HL-60 (cell line): ENCODE measurements at regions not wholly inside any gene's neighbourhood (a gene's known extent, or its start where the extent isn't known, plus 50 kb on each side); places are given as distances from the start of the nearest gene placed in this dataset.

Source experiments
- DNase-seq, 2 experiments: peaks; one replicate each; pipeline ENCODE4 v3.0.0-alpha.2; 2010 to 2020; ENCODE audit warnings: low read depth in 1 of 2, low spot score in 1 of 2
- H3K27ac ChIP-seq: fragments of 250-450 bp; sonication (Bioruptor Pico); replicated peaks from 2 replicates; pipeline ENCODE4 v1.5.1; 2020; ENCODE audit warnings: mild to moderate bottlenecking, moderate library complexity
- H3K27me3 ChIP-seq: fragments of 250-450 bp; sonication (Bioruptor Pico); 2 replicates; pipeline ENCODE4 v1.5.1; 2021; ENCODE audit warnings: mild to moderate bottlenecking, moderate library complexity; ENCODE audit not compliant: insufficient read depth, poor library complexity, severe bottlenecking
- H3K4me3 ChIP-seq: replicated peaks from 2 replicates; pipeline ENCODE4 v1.5.1; 2011; ENCODE audit warnings: mild to moderate bottlenecking, control low read depth, low read length; ENCODE audit not compliant: insufficient read depth
- CTCF ChIP-seq: IDR thresholded peaks from one replicate; pipeline ENCODE4 v1.5.1; 2011; ENCODE audit warnings: low read length, control low read depth, inconsistent platforms; ENCODE audit not compliant: insufficient read depth
- GABPA ChIP-seq: IDR thresholded peaks from 2 replicates; pipeline ENCODE4 v1.6.1; 2012; ENCODE audit warnings: low read depth
- POLR2AphosphoS5 ChIP-seq: IDR thresholded peaks from 2 replicates; pipeline ENCODE4 v1.6.1; 2012; ENCODE audit warnings: low read depth
- REST ChIP-seq: IDR thresholded peaks from 2 replicates; pipeline ENCODE4 v1.6.1; 2012; ENCODE audit warnings: low read depth; ENCODE audit not compliant: insufficient replicate concordance
- SPI1 ChIP-seq: IDR thresholded peaks from 2 replicates; pipeline ENCODE4 v1.6.1; 2012; ENCODE audit warnings: low read depth, mild to moderate bottlenecking, borderline replicate concordance

GRCh38 chr7:46492466-46492865 lies 571.4 kb upstream of the IGFBP3 start:
- no peak for TF ChIP-seq GABPA
- no peak for TF ChIP-seq POLR2AphosphoS5
- no peak for TF ChIP-seq SPI1
- TF ChIP-seq CTCF, result no peak
- Histone ChIP-seq H3K4me3 (no peak overlapping the region), H3K27ac (no peak overlapping the region), H3K27me3 (no peaks in the 10 kb centered on the region)
- DNase-seq, result no peak

- H3K4me3 ChIP-seq, result no peak overlapping the region
- DNase-seq, result no peak
- no peak overlapping the region for H3K27ac ChIP-seq
- H3K27me3 ChIP-seq, result no peaks in the 10 kb centered on the region
- TF ChIP-seq REST (no peak), SPI1 (no peak), POLR2AphosphoS5 (no peak), GABPA (no peak), CTCF (no peak)
Measured at GRCh38 chr7:46490406-46490805, 569.3 kb upstream of the IGFBP3 start.

- no peak for DNase-seq
- Histone ChIP-seq H3K27ac (no peak overlapping the region), H3K27me3 (no peaks in the 10 kb centered on the region), H3K4me3 (no peak overlapping the region)
- TF ChIP-seq REST (no peak), CTCF (no peak), SPI1 (no peak), GABPA (no peak), POLR2AphosphoS5 (no peak)
Measured at GRCh38 chr7:46489106-46489505, 568.0 kb upstream of the IGFBP3 start.

- no peak overlapping the region for H3K4me3 ChIP-seq
- no peak for DNase-seq
- H3K27ac ChIP-seq, result no peak overlapping the region
- TF ChIP-seq GABPA (no peak), REST (no peak), CTCF (no peak), POLR2AphosphoS5 (no peak), SPI1 (no peak)
- H3K27me3 ChIP-seq, result no peaks in the 10 kb centered on the region
Measured at GRCh38 chr7:46488607-46489006, 567.5 kb upstream of the IGFBP3 start.
